AG08396 (cell line): ENCODE measurements at regions not wholly inside any gene's neighbourhood (a gene's known extent, or its start where the extent isn't known, plus 50 kb on each side); places are given as distances from the start of the nearest gene placed in this dataset.
"Not testable (repeated sequence)": the region's sequence is repeated elsewhere in the genome, so short reads cannot be mapped to it uniquely, and the experiment has no call there.

Source experiments
- DNase-seq: peaks from one replicate; pipeline ENCODE4 v3.0.0; 2012; ENCODE audit warnings: low spot score, mixed read lengths

GRCh38 chr2:7530001-7530400, 612.8 kb downstream of the RNF144A start:
- DNase-seq: no peak

DNA sequence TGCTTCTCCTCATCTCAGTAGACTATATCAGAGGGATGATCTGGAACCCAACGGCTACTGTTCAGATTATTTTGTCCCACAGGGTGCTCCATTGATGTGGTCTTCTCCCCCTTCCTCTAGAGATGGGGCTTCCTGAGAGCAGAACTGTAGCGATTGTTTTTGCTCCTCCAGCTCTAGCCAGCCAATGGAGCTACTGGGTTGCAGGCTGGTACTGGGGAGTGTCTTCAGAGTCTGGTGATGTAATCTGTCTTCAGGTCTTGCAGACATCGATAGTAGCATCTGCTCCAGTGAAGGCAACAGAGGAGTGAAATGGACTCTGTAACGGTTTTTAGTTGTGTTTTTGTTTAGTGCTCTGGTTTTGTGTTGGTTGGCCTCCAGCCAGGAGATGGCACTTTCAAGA, 621.9 kb downstream of the RNF144A start:
- no peak for DNase-seq

GRCh38 chr2:7539760-7540159, 622.5 kb downstream of the RNF144A start:
- no peak for DNase-seq

- DNase-seq: no peak
Measured at GRCh38 chr2:7552825-7553570, 635.8 kb downstream of the RNF144A start.

DNA sequence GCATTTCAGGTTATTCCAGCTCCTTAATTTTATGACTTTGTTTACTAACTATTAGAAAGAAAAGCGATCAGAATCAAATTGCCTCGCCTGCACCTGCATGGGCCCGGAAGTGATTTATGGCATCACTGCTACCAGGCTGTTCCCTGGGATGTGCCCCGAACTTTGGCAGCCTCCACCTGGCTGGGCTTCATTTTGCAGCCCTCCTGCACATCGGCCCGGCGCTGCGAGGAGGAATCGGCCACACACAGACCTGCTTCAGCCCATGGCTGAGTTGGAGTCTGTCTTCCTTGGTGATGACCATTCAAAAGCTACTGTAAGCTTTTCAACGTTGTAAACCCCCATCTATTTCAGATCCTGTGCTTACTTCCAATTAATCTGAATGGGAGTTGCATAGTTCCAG, 638.0 kb downstream of the RNF144A start:
- DNase-seq: no peak

DNA sequence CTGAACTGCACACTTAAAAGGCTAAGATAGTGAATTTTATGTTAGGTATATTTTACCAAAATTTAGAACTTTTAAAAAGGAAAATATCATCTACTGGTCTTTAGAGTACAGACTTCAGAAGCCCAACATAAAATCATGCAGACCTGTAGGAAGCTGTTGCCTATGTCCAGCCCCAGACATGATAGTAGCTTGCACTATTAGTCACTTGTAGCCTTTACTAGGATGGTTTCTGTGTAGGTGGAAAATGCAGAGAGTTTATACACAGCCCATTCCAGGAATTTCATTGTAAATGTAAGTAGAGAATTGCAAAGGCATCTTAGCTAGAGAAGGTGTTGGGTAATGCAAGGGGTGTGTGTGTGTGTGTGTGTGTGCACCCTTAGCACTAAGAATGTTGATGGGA, 640.2 kb downstream of the RNF144A start:
- DNase-seq: no peak

- no peak for DNase-seq
Measured at GRCh38 chr2:7559791-7560190, 642.6 kb downstream of the RNF144A start.

DNA sequence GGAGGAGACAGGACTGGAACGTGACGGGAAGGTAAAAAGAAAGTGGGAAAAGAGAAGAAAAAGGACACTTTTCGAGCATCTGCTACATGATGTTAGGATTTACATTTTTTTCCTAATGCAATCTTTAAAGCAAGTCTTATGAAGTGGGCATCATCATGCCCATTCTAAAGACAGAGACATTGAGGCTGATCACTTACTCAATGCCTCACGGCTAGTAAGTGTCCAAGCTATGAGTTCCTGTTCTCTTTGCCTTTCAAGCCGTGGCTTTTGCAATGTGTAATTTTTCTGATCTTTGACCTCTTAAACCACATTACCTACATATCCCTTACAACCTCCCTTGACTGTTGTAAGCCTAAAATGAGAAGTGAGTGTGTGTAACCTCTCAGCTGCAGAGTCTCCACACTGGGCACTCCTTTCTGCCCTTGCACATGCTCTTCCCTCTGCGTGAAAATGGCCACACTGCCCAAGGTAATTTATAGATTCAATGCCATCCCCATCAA, 649.2 kb downstream of the RNF144A start:
- no peak for DNase-seq

DNA sequence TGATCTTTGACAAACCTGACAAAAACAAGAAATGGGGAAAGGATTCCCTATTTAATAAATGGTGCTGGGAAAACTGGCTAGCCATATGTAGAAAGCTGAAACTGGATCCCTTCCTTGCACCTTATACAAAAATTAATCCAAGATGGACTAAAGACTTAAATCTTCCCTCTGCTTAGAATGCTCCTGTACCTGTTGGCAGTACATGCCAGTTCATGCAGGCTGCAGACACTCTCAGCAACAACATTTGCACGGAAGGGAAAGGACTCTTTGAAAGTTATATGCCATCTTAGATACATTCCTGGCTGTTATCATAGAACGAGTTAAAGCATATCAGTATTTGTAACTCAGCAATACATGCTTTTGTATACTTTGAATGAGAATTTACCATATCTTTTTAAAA, 649.9 kb downstream of the RNF144A start:
- DNase-seq: not testable (repeated sequence)

DNA sequence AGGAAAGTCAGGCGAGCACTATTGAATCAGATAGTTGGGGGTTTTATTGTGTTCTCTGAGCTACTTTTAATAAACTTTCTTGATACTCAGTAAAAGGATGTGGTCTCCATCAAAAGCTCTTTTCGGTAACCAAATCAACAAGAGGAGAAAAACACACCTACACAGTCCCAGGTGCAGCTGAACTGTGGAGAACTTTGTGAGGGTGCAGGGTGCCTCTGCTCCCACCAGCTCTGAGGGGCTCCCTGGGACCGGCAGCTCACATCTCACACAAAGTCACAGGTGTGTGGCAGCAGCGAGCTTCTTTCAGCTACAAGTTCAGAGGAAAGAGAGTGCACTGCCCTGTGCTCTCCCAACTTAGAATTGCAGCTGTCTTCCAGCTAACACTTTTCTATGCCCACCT, 650.4 kb downstream of the RNF144A start:
- no peak for DNase-seq

DNA sequence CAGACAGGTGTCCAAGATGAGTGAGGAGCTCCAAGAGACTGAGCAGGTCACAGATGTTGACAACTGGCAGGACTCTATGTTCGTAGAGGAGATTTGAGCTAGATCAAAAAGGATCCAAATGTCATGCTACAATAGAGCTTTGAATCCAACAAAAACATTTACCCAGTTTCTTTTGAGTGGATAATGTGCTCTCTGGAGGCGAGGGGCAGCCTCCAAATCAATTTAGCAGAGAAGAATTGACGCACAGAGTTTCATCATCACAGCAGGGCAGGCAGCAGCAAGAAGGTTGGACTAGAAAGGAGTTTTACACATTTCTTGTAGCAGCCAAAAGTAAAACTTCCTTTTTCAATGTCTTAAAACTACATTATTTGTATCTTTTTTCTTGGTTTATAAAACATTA, 653.0 kb downstream of the RNF144A start:
- no peak for DNase-seq

- DNase-seq: no peak
Measured at GRCh38 chr2:7571701-7572100, 654.5 kb downstream of the RNF144A start.

GRCh38 chr2:7572450-7572849, 655.2 kb downstream of the RNF144A start:
- no peak for DNase-seq

- no peak for DNase-seq
Measured at GRCh38 chr2:7573166-7573825, 656.1 kb downstream of the RNF144A start.

- no peak for DNase-seq
Measured at GRCh38 chr2:7574385-7574784, 657.2 kb downstream of the RNF144A start.

GRCh38 chr2:7577769-7578168, 660.6 kb downstream of the RNF144A start:
- no peak for DNase-seq

DNA sequence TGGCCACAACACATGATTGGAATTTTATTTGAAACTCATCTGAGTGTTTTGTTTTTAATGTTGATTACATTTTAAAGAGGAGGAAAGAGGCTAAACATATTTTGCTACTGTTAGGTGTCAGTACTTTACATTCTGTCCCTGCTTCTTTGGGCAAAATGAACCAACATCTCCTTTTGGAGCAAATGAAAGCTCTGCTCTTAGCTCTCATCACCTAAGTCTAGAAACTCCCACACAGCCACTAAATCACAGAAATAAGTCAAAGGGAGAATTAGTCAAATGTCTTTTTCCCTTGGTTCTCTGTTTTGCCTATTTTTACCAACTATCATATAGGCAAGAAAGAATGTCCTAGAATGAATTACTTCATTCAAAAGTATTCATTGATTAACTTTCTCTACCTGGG, 666.8 kb downstream of the RNF144A start:
- DNase-seq: no peak

DNA sequence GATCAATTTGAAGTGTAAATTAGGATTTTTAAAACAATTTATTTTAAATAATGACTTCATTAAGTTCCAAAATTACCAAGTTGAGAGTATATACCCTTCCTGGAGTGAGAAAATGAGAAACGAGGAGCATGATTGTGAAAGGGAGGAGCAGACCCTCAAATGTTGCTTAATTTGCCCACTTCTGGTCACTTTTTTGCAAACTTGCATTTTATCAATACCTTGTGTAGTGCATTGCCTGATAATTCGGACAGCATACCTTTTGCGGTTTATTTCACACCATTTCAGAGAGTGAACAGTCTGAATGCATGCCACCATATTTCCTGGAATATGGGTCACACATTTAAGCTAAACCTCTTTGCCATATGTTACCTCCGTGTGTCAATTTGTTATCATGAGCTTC, 669.7 kb downstream of the RNF144A start:
- DNase-seq: no peak

DNA sequence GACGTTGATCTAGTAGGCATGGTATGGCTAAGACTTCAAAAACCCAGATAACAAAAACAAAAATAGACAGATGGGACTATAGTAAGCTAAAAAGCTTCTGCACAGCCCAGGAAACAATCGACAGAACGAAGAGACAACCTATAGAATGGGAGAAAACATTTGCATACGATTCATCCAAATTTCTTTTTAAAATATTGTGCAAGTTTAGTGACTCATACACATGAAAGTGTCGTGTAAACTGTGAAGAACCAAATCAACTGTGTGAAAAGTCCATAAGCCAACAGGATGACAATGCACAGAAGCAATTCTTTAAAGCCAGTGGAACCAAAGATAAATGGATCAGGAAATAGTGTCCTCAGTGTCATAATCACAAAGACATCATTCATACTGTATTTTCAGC, 671.1 kb downstream of the RNF144A start:
- no peak for DNase-seq

DNA sequence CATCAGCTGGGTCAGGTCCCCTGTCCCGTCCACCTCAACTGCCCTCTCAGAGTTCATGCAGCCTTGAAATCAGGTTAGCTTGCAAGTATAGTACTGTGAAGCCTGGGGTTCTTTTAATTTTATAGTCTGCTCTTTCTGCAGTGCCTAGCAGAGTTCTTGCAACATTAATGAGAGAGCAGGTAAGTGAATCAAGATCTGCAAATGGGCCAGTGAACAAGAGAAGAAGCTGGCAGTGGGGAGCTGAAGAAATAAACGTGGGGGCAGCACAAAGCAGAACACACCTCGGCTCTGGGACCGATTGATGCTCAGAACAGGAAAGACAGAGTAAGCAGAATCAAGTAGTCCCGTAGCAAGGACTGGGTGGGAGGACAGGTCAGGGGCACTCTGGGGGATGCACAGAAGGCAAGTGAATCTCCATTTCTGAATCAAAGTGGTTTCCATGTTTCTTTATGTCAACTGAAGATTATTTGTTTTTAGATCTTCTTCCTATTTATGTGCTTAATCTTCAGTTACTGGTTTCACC, 675.5 kb downstream of the RNF144A start:
- DNase-seq: no peak

- no peak for DNase-seq
Measured at GRCh38 chr2:7593360-7593759, 676.1 kb downstream of the RNF144A start.

DNA sequence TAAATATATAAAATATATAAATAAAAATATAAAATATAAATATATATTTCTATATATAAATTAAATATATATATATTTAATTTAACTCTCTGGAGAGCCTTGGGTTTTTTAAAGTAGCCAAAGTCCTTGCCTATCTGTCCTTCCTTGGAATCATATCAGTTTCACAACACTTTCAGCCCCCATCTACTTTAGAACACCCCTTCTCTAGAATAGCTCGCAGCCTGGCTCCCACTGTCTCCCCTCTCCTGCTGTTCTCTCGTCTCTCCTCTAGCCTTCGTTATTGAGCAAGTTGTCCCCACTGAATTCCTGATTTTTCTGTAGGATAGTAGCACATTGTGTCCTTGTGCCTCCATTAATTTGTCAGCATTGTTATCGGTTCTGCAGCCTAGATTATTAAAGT, 677.0 kb downstream of the RNF144A start:
- DNase-seq: no peak

DNA sequence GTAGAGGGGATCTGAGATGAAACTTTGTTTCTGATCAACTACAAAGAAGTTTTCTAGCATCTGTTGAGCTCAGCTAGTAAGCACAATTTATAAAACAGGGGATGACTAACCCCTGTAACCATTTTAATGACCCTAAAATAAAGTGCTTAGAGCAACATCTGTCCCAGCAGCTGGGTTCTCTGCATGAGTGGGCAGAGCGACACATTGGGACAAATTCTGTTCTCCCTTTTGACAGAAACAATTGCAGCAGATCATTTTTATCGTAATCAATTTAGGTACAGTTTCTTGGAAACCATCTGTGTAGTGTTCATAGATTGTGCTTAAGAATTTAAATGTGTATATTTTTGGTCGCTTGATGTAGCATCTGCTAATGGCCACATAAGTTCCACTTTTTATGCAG, 678.0 kb downstream of the RNF144A start:
- DNase-seq: no peak

- no peak for DNase-seq
Measured at GRCh38 chr2:7598402-7598801, 681.2 kb downstream of the RNF144A start.
